Cerebellar nuclear complex (tissue), 1 donor: ENCODE measurements at regions not wholly inside any gene's neighbourhood (a gene's known extent, or its start where the extent isn't known, plus 50 kb on each side); places are given as distances from the start of the nearest gene placed in this dataset.
"Not testable (repeated sequence)": the region's sequence is repeated elsewhere in the genome, so short reads cannot be mapped to it uniquely, and the experiment has no call there.

Source experiments
- DNase-seq, 2 experiments: peaks; one replicate each; lab custom pipeline; 2025; lab: John Stamatoyannopoulos, UW

DNA sequence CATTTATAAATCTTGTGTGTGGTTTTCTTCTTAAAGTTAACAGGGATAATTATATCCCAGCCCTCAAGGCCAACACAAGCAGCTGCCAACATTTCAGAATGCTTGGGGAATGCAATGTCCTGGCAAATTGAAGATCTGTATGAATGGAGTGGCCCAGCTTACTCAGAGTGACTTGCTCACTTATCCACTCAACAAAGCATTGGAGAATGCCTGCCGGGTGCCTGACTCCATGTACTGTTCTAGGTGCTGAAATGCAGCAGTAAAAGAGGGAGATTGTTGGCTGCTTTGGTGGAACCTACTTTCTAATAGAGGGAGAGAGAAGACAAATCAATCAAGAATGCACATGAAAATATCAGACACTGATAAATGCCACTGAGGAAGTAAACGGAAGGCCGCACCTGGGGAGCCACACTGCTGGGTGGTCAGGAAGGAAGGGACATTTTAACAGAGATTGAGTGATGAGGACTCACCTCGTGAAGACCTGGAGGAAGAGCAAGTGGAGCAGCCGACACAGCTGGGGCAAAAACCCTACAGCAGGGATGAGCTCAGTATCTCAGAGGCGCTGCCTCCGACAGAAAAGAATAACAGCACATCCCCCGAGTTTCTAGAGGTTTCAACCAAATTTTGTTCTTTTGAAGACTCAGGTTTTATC is 61.2 kb upstream of the VASH1 start:
- DNase-seq: no peak

GRCh38 chr14:76701436-76701835 is 59.8 kb upstream of the VASH1 start:
- no peak for DNase-seq

DNA sequence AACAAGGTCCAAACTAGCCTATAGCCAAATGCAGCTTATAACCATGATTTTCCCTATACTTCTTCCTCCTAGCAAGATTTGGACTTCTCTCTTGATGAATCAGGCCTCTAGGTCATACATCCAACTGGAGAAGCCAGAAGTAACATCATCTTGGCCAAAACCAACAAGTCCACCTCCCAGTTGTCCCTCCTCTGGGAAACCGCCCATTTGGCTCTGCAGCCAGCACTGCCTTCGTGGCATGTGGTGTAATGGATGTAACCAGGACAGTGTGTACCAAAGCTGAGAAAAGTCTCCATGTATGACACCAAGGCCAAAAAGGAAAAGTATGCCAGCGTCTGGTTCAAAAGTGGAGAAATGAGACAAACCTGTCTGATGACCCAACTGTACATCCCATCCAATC is 59.3 kb upstream of the VASH1 start:
- DNase-seq: no peak

GRCh38 chr14:76705214-76705613 is 56.1 kb upstream of the VASH1 start:
- DNase-seq: no peak

- DNase-seq: not testable (repeated sequence)
Observed at GRCh38 chr14:76706207-76706606, 55.1 kb upstream of the VASH1 start.

- no peak for DNase-seq
Observed at GRCh38 chr14:76706811-76707210, 54.5 kb upstream of the VASH1 start.

DNA sequence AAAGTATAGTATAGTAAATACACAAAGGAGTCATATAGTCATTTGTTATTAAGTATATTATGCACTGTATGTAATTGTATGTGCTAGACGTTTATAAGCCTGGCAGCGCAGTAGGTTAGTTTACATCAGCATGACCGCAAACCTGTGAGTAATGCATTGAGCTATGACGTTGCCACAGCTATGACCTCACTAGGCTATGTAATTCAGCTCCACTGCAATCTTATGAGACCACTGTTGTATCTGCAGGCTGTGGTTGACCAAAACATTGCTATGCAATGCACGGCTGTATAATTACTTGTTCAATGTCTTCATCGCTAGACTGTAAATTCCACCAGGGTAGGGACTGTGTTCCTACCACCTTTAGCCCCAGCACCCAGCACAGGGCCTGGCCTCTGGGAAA is 53.2 kb upstream of the VASH1 start:
- no peak for DNase-seq

DNA sequence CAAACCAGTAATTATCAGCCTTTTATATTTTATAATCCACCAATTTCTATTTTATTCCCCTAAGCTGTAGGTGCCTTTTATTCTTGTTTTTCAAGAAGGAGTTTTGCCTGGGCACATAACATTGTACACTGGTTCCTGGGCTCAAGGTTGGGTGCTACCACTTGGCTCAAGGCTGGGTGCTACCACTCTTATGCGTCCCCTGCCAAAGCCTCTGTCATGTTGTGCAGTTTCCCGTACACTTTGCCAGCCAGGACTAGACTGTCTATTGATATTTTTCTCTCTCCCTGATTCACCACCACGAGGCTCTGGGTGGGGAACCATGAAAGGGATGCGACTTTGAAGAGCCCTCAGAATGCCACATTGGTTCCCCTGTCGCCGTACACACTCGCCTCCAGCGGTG is 52.5 kb upstream of the VASH1 start:
- no peak for DNase-seq

DNA sequence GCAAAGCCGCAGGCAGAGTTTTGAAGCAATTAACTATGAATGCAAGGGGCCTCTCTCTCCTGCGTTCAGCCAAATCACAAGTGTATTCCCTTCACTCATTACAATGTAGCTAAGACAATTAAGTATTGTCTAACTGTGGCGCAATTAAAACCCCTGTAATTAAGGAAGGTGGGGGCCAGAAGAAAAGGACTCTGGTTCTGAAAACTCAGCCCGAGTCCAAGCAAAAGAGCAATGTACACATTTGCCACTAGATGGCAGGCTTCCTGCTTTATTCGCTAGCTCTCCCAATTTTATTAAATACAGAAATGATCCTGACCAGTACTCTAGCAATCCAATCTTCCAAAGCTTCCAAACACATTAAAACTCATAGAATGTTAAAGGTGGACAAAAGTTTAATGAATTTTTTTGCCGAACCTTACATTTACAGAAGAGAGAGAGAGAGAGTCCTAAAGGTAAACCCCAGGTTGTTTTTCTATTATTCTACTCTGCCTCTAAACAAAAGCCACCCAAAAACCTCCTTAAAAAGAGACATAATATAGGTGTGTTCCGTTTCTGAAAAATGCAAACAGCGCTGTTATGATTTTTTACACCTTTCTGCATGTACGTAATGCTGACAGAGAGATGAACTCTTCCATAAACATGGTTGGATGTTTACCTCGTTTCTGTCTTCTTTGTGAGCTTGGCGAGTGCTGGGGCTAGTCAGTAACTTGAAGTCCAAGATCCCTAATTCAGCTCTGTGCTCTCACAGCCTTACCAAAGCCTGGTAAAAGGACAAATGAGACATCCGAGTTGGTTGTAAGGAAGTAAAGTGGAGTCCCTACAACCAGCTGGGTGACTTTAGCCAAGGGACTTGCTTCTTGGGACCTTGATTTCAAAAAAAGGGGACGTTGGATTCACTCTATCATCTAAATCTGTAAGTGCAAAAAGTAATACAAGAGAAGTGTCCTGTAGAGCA is 50.9 kb upstream of the VASH1 start:
- peak in 1 of 2 experiments; percentile 21 for DNase-seq
